ENCODE measurements at regions not wholly inside any gene's neighbourhood (a gene's known extent, or its start where the extent isn't known, plus 50 kb on each side); places are given as distances from the start of the nearest gene placed in this dataset.
A peak's percentile ranks its signal among the peaks of the same experiment; 100 is the strongest.

GRCh38 chr10:15444105-15445005 is 73.3 kb upstream of the FAM171A1 start:
- H3K4me3 ChIP-seq (ENCODE audit: low read depth, low read length) = no peak overlapping the region
- no peak for TF ChIP-seq CTCF (IDR thresholded peaks at IDR 0.05; ENCODE audit: insufficient read depth, low read depth, low read length)
- no peak for DNase-seq (ENCODE audit: low read depth)

- no peak for DNase-seq (ENCODE audit: low read depth)
- H3K4me3 ChIP-seq (ENCODE audit: low read depth, low read length) = no peak overlapping the region
- no peak for TF ChIP-seq CTCF (IDR thresholded peaks at IDR 0.05; ENCODE audit: insufficient read depth, low read depth, low read length)
Measured at GRCh38 chr10:15442056-15442455, 71.0 kb upstream of the FAM171A1 start.

- TF ChIP-seq CTCF (IDR thresholded peaks at IDR 0.05; ENCODE audit: insufficient read depth, low read depth, low read length) = no peak
- DNase-seq (ENCODE audit: low read depth) = no peak
- no peak overlapping the region for H3K4me3 ChIP-seq (ENCODE audit: low read depth, low read length)
Measured at GRCh38 chr10:15440204-15440711, 69.2 kb upstream of the FAM171A1 start.

- DNase-seq (ENCODE audit: low read depth) = peak; percentile 52
- H3K4me3 ChIP-seq (ENCODE audit: low read depth, low read length) = peak overlapping the region; percentile 11
- TF ChIP-seq CTCF (IDR thresholded peaks at IDR 0.05; ENCODE audit: insufficient read depth, low read depth, low read length) = peak; percentile 40
Measured at GRCh38 chr10:15439341-15439842, 68.3 kb upstream of the FAM171A1 start.

- no peak for DNase-seq (ENCODE audit: low read depth)
- TF ChIP-seq CTCF (IDR thresholded peaks at IDR 0.05; ENCODE audit: insufficient read depth, low read depth, low read length) = no peak
- no peak overlapping the region for H3K4me3 ChIP-seq (ENCODE audit: low read depth, low read length)
Measured at GRCh38 chr10:15436696-15437095, 65.6 kb upstream of the FAM171A1 start.

GRCh38 chr10:15433850-15434537 is 62.9 kb upstream of the FAM171A1 start:
- DNase-seq (ENCODE audit: low read depth) = peak; percentile 60
- H3K4me3 ChIP-seq (ENCODE audit: low read depth, low read length) = peak overlapping the region; percentile 63
- TF ChIP-seq CTCF (IDR thresholded peaks at IDR 0.05; ENCODE audit: insufficient read depth, low read depth, low read length) = peak; percentile 61
